Hypothalamus (tissue), 51 donors: ENCODE measurements at regions not wholly inside any gene's neighbourhood (a gene's known extent, or its start where the extent isn't known, plus 50 kb on each side); places are given as distances from the start of the nearest gene placed in this dataset.

Experiments used
- DNase-seq, 51 donors: peaks; one replicate each; lab custom pipeline; 2025; lab: John Stamatoyannopoulos, UW

DNA sequence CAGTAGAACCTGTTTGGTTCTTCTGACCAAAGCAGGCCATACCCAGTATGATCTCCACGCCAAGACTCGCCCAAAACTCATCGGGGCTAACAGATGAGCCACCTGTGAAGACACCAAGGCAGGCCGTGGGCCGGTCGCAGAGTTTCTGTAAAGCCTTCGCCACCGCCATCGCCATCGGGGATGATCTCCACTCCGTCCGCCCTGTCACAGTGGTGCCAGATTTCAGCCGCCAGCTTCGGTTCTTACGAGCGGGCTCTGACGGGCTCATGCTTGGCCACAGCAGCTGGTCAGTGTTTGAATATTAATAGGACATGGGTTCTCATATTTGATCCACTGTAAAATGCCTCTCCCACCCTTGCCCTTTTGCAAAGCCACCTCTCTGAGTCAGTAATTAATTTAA lies 113.2 kb upstream of the TMEM132D start:
- DNase-seq = peak in 10 of 51 donors; percentile 7 to 74 (median 15)

DNA sequence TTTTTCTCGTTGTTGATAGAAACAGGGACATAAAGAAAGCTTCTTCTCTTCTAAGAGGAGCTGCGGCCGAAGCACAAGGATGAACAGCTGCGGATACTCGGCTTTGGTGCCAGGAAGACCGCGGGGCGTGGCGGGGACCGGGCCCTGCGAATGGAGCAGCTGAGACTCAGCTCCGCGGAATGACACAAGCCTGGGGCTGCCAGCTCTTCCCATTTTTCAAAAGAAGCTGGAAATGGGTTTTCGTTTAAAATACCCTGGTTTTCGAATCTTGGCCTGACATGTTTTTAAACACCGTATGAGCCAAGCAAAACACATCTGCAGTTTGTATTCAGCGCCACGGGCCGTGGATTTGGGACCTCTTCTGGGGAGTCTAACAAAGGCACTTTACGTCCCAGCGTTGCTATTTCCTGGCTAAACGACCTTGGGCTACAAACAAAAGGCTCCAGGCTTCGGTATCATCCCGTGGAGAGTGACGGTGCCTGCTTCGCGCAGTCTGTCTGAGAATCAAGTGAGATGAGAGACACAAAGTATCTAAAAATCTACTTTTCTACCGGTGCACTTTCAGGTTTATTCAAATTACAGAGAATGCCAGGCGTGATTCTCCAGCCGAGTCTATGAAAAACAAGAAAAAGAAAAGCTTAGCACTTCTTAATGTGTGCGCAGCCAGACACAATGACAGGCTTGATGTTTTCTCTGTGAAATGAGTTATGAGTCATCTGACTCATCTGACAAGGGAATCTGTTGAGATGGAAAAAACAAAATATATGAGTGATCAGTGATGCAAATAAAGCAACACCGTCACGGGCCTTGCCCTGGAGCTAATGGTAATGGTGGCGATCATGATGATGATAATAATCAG lies 114.0 kb upstream of the TMEM132D start:
- DNase-seq = peak in 44 of 51 donors; percentile 8 to 75 (median 46)

DNA sequence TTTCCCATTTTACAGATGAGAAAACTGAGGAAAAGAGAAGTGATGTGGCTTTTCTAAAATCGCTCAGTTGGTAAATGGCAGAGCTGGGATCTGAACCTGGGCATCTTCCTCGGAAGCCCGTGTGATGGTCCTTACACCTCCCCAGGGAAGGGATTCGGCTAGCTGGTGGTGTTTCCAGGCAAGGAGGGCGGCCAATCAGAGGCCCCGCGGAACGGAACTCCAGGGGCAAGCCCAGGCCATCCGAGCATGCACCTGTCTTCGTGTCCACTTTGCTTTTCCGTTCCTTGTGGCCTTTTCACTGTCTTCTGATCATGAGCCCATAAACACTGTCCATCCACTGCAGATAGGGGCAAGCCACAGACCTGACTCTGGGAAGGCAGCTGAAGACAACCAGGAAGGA lies 114.8 kb upstream of the TMEM132D start:
- no peak for DNase-seq

DNA sequence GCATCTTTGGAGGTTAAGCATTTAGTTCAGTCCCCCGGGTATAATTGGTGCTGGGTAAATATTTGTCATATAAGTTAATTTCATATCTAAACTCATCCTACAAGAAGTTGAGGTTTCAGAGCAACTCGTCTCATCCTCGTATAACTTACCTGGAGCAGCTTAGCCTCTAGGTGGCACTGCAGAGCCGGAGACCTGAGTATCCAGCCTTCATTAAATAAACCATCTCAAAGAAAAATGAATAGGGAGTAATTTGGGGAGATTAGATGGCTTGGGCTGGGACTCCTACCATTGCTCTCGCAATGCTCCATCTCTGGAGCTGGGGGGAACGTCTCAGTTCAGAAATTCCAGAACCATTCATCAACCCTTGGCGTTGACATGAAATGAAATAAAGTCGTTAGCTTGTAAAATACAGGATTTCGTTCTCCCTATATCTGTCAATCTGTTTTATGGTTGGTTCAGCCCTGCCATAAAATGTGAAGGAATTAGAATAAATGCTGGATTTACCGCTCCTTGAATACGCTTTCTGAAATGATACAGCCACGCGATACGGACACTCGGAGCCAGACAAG lies 122.9 kb upstream of the TMEM132D start:
- peak in 4 of 51 donors; percentile 4 to 29 (median 18) for DNase-seq

DNA sequence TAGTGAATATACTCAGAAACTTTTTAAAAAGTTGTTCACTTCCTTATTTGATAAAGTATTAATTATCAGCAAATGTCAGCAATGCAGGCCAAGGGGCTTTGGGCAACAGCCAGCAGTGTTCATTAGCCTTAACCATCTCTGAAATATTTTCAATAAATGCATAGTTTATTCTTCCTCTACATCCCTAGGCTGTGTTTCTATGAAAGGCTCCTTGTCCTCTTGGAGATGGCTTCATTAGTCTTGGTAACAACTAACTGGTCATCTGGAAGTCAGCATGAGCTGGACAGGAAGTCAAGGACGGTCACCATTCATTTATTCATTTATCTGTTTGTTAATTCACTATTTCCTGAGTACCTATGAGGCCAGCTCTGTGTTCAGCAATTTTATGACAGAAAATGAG lies 124.0 kb upstream of the TMEM132D start:
- DNase-seq = no peak

DNA sequence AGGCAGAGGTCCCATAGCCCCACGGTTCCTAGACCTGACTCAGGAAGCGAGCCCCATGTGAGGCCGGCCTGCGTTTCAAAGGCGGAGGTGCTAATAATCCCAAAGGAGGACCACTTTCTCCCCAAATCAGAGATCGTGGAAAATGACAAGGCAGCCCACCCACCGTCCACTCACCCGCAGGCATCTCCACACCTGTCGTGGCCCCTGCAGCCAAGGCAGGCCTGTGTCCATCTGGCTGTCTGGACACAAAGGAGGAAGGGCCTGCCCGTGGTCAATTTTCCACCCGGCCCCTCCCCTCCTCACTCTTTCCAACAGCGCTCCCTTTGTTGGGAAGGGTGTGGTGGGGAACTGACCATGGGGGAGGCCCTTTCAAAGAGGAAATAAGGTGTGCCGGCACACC lies 125.3 kb upstream of the TMEM132D start:
- DNase-seq = no peak

DNA sequence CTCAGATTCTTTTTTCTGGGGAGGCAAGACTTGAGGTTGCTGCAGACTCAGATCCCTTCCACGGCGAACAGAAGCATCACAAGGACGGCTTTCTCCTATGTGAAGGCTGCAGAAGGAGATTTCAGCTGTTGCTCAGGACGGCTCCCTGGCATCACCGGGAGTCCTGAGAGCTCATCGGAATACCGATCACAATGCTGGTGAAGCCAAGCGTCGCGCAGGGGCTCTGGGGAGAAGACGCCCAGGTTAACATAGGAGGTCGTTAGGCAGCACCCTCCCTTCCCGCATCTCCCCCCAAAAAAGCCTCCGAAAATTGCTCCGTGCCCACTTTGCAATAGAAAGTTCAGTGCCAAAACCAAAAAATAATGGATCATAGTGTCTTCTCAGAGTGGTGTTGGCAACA lies 127.2 kb upstream of the TMEM132D start:
- no peak for DNase-seq

DNA sequence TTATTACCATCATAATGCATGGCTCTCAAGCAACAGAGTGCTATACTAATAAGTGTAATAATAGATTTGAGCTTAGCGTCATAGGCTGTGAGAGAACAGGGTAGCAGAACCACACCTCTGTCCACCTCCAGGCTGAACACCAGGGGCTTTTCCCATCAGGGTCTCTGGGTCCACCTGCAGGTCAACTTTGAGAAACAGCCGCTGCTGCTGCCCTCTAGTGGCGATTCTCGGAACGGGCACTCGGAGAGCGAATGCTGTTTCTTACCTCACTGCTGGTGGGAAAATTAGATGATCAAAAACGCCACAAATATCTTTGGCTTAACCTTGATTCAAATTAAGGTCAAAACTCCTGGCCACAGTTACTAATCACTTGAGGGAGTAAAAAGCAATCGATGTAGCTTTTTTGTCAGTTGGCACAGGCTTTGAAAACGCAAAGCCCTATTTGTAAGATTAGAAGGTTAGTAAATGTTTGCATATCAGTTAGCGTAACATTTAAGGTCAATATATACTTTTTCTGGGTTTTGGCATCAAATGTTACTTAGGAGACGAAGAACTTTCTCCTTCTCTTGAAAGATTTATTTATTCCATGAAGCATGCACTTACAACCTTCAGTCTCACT lies 127.9 kb upstream of the TMEM132D start:
- DNase-seq = peak in 38 of 51 donors; percentile 6 to 78 (median 44)

DNA sequence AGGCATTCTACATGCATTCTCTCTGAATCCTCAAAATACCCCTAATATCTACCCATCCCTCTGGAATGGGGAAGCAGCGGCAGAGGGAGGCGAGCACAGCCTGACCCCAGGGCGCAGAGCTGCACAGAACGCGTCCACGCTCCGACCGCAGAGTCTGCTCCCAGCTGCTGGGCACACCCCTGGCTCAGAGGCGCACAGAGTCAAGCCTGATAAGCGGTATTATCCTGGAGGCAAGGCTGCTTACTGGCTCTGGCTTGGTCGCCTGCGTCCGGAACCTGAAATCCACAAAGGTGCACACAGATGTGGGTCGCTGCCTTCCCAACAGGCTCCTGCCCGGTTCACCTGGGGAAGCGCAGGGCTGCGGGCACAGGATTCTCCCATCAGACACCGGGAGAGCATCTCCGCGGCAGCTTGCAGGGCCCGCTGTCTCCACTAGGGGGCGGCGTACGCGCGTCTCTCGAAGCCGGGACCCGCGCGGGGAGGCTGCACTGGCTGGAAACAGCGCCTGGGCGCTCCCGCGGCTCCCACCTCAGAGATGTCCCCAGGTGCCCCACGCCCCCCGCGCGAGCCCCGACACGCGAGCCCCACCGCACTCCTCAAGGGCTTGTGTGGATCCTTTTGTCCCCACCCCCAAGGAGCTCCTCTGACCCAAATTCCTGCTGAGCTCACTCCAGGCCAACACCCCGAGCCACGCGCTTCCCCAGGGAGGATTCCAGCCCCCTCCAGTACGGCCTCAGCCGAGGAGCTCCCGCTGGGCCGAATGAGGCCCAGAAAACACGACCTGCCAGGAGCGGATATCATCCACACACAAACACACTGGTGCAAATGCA lies 120.1 kb upstream of the FZD10 start:
- peak in 49 of 51 donors; percentile 11 to 86 (median 56) for DNase-seq

DNA sequence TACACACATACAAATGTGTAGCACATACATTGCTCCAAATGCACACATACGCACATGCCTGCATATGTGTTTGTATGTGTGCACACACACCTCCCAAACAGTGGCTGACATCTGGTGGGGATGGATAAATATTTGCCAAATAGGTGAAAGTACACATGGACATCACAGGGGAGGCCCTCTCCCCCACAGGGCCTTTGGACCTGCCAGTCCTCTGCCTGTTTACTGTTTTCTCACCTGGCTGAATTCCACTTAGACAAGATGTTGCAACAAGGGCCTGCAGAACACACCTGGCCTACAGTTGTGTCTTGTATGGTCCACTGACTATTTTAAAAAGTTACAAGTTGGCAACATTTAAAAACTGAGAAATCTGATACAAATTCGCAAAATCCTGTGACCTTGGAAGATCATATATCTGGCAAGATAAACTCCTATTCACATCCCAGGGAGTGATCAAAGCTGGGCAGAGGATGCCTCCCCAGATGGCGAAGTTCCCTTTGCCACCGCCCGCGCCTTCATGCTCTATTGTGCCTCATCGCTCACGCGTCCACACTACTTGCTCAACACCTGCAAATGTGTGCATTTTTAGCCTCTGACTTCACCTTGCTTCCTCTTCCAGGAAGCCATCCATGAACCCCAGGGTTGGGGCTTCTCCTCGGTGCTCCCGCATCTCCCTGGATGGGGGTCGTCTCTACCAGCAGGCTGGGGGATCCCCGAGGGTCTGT lies 118.4 kb upstream of the FZD10 start:
- DNase-seq = no peak

DNA sequence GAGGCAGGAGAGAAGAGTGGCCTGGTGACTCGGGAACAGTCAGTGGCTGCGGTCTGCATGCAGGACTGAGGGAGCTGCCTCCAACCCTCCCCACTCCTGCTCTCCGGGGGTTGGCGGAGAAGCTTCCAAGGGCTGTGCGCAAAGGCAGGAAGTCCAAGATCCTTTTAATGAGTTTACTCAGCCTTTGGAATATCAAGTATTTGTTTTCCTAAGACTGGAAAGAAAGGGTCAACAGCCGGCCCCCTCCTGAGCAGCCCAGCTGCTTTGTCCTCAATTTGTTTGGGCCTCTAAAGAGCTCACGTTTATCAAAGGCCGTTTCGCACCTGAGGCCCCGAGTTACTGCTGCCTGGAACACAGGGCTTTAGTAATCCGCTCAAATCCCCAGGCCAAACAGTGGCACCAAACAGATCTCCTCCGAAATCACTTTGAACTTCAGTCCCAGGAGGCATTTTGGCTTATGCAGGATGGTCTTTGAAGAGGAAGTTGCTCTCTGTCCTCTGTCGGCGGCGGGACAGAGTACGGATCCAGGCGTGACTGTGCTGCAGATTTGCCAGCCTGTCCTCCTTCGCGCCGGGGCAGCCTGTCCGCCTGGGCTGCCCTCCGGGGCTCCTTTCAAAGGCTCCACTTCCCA lies 117.2 kb upstream of the FZD10 start:
- DNase-seq = peak in 6 of 51 donors; percentile 1 to 41 (median 18)

DNA sequence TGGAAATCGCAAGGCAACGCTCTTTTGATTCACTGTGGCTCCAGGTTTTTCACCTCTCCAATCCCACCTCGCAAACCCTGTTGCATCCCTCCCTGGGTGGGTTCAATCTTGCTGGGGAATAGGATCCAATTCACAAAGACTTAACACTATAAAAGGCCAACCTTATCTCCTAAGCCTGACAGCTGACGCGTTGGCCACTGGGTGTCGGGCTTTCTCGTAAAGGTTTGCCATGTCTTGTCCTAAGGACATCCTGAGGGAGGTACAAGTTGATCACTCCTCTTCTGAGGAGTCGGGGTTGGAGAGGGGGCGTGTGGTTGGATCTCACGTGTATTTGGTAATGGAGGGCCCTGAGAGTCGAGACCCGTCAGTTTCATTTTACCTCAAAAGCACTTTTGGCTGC lies 112.6 kb upstream of the FZD10 start:
- DNase-seq = no peak

DNA sequence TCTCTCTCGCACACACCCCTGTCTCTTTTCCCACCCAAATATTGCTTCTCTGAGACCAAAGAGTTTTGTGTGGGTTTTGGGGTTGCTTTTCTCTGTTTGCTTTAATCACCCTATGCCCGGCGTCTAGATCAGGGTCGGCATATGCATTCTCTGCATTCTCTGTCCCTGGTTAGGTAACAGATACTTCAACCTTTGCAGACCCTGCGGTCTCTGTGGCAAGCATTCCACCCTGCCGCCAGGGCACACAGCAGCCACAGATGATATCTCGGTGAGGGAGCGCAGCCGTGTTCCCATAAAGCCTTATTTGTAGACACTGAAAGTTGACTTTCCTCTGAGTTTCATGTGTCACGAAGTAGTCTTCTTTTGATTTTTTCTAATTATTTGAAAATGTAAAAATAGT lies 110.4 kb upstream of the FZD10 start:
- no peak for DNase-seq

DNA sequence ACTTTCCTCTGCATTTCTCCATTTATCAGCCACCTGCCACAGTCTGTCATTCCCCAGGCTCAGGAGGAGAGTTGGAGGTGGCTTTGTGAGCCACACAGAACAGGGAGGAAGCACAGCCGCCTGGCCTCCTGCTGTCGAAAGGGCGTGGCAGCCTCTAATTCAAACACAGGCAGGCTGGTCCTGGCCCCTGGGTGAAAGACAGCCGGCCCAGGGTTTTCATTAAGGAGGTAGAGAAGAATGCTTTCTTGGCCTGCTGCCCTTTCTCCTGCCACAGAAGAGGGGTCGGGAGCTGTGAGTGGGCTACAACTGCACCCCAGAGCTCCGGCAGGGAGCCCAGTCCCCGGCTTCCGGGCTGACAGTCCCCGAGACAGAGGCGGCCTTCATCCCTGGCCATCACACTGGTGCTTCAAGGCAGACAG lies 108.6 kb upstream of the FZD10 start:
- peak in 13 of 51 donors; percentile 4 to 31 (median 12) for DNase-seq

DNA sequence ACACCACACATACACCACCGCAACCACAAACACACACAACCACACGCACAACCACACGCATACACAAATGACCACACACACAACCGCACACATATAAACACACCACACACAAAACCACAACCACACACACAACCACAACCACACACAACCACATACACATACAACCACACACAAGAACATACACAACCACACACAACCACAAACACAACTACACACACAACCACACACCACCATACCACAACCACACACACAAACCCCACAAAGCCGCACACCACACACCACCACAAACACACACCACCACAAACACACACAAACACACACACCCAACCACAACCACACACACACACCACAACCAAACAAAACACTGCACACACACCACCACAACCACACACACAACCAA lies 107.5 kb upstream of the FZD10 start:
- no peak for DNase-seq

DNA sequence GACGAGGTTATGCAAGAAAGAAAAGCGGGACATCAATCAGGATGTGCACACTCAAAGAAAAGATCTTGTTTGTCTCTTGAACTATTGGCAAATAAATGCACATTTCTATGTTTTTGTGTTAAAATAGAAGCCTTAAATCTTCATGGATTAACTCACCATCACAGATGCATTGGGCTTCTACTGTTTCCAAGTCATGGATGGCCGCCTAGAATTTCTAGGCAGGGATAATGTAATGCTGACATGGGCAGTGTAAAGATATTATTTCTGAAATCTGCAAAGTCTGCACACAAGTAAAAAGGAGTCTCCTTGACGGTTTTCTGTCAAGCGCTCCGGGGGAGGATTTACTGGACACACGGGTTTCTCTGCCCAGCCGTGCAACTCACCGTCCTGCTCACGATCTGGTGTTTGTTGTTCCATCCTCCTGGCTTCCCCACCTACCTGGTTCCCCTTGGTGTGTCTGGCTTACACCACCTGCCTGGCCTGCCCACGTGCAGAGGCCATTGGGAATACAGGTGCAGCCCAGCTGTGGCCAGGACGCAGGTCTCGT lies 103.3 kb upstream of the FZD10 start:
- DNase-seq = no peak

DNA sequence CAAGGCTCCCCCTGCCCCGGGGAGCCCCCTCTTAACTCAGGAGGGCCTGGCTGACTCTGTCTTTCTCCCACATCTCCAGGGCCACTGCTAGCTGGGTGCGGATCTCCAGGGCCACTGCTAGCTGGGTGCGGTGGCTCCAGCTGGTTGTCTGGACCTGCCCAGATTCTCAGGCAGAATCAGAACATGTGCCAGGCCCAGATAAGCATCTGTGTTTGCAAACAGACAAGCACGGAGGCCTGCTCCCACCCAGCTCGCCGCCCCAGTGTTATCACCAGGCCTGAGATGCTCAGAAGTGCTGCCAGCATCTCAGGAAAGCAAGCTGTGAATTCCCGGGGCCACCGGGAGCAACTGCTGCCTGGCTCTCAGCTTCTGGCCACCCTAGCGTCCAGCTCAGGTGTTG lies 98.4 kb upstream of the FZD10 start:
- no peak for DNase-seq

DNA sequence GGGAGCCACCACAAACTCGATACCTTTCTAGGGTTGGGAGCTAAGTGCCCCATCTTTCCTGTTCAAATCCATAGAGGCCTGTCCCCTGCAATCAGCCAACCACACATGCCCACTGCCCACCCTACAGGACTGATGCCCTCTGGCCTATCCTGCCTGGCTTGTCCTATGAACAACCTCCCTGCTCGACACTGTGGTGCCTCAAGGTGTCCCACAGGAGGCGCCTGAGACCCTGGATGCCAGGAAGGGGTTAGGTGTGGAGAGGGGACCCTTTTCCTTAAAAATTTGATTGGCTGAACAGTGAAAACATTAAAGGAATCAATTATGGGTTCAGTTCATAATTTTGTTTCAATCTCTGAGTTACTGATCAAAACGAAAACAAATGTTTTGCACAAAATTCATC lies 97.3 kb upstream of the FZD10 start:
- no peak for DNase-seq

DNA sequence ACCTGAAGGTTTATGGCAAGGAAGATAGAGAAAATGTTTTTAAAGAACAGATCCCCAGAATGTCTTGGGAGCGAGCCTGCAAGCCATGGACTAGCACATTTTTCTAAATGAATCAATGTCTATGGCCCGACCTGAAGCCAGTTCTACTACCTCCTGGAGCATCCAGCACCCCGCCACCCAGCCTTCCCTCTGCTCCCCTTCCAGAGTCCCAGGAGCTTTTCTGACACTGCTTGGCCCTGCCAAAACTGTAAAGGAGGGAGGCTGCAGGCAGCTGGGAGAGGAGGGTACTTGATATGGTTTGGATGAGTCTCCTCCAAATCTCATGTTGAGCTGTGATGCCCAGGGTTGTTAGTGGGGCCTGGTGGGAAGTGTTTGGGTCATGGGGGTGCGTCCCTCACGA lies 95.5 kb upstream of the FZD10 start:
- DNase-seq = no peak
